ENCODE measurements at regions not wholly inside any gene's neighbourhood (a gene's known extent, or its start where the extent isn't known, plus 50 kb on each side); places are given as distances from the start of the nearest gene placed in this dataset.

- Histone ChIP-seq H3K4me1 (no peaks in the 10 kb centered on the region), H3K36me3 (no peaks in the 10 kb centered on the region), H3K9me3 (no peaks in the 10 kb centered on the region), H3K27me3 (no peaks in the 10 kb centered on the region), H3K4me3 (ENCODE audit: low read depth, low read length) (no peak overlapping the region)
- no peak for DNase-seq
- TF ChIP-seq CTCF (IDR thresholded peaks at IDR 0.05; ENCODE audit: low read depth, low read length), result no peak
Measured at GRCh38 chr2:123864416-123864815, 160.7 kb upstream of the CNTNAP5 start.

- Histone ChIP-seq H3K36me3 (no peaks in the 10 kb centered on the region), H3K4me3 (ENCODE audit: low read depth, low read length) (no peak overlapping the region), H3K27me3 (no peaks in the 10 kb centered on the region), H3K4me1 (no peaks in the 10 kb centered on the region), H3K9me3 (no peaks in the 10 kb centered on the region)
- DNase-seq, result no peak
- no peak for TF ChIP-seq CTCF (IDR thresholded peaks at IDR 0.05; ENCODE audit: low read depth, low read length)
Measured at GRCh38 chr2:123870206-123870880, 154.7 kb upstream of the CNTNAP5 start.

GRCh38 chr2:123870881-123871276 is 154.2 kb upstream of the CNTNAP5 start:
- H3K27me3 ChIP-seq, result no peaks in the 10 kb centered on the region
- H3K36me3 ChIP-seq, result no peaks in the 10 kb centered on the region
- H3K9me3 ChIP-seq, result no peaks in the 10 kb centered on the region
- H3K4me3 ChIP-seq (ENCODE audit: low read depth, low read length), result no peak overlapping the region
- no peak for DNase-seq
- no peak for TF ChIP-seq CTCF (IDR thresholded peaks at IDR 0.05; ENCODE audit: low read depth, low read length)
- H3K4me1 ChIP-seq, result no peaks in the 10 kb centered on the region

- H3K9me3 ChIP-seq, result no peaks in the 10 kb centered on the region
- no peak overlapping the region for H3K4me3 ChIP-seq (ENCODE audit: low read depth, low read length)
- no peak for TF ChIP-seq CTCF (IDR thresholded peaks at IDR 0.05; ENCODE audit: low read depth, low read length)
- H3K27me3 ChIP-seq, result no peaks in the 10 kb centered on the region
- DNase-seq, result no peak
- H3K36me3 ChIP-seq, result no peaks in the 10 kb centered on the region
- H3K4me1 ChIP-seq, result no peaks in the 10 kb centered on the region
Measured at GRCh38 chr2:123890148-123890547, 134.9 kb upstream of the CNTNAP5 start.

- Histone ChIP-seq H3K27me3 (no peaks in the 10 kb centered on the region), H3K4me3 (ENCODE audit: low read depth, low read length) (no peak overlapping the region), H3K4me1 (no peaks in the 10 kb centered on the region), H3K36me3 (no peaks in the 10 kb centered on the region), H3K9me3 (no peaks in the 10 kb centered on the region)
- TF ChIP-seq CTCF (IDR thresholded peaks at IDR 0.05; ENCODE audit: low read depth, low read length), result no peak
- DNase-seq, result no peak
Measured at GRCh38 chr2:123894167-123894566, 130.9 kb upstream of the CNTNAP5 start.

GRCh38 chr2:123895651-123896050 is 129.4 kb upstream of the CNTNAP5 start:
- no peaks in the 10 kb centered on the region for H3K27me3 ChIP-seq
- no peaks in the 10 kb centered on the region for H3K9me3 ChIP-seq
- H3K4me1 ChIP-seq, result no peaks in the 10 kb centered on the region
- no peaks in the 10 kb centered on the region for H3K36me3 ChIP-seq
- no peak for DNase-seq
- TF ChIP-seq CTCF (IDR thresholded peaks at IDR 0.05; ENCODE audit: low read depth, low read length), result no peak
- H3K4me3 ChIP-seq (ENCODE audit: low read depth, low read length), result no peak overlapping the region

Data from BE2C (cell line).